ENCODE measurements at regions not wholly inside any gene's neighbourhood (a gene's known extent, or its start where the extent isn't known, plus 50 kb on each side); places are given as distances from the start of the nearest gene placed in this dataset.
"Not testable (repeated sequence)": the region's sequence is repeated elsewhere in the genome, so short reads cannot be mapped to it uniquely, and the experiment has no call there.

- no peak for DNase-seq
Observed at GRCh38 chr6:76839505-76839904, 623.8 kb downstream of the HTR1B start.

GRCh38 chr6:76837564-76837963, 625.7 kb downstream of the HTR1B start:
- DNase-seq: no peak

- DNase-seq: no peak
Observed at GRCh38 chr6:76835695-76836094, 627.6 kb downstream of the HTR1B start.

GRCh38 chr6:76835293-76835692, 628.0 kb downstream of the HTR1B start:
- no peak for DNase-seq

DNA sequence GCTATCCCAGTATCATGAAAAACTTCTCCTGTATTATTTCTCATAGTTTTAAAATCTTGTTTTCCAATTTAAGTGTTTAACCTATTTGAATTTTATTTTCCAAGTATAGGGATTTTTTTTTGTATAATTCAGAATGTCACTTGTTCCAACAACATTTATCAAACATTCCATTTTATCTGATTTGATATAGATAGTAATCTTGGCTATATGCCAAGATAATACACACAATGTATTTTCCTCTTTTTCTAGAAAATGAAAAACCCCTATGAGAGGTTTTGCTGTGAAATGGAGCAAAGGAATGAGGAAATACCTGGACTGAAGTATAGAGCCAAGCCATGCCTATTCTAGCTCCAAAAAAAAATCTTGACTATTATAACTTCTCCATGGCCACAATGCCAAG, 628.9 kb downstream of the HTR1B start:
- no peak for DNase-seq

DNA sequence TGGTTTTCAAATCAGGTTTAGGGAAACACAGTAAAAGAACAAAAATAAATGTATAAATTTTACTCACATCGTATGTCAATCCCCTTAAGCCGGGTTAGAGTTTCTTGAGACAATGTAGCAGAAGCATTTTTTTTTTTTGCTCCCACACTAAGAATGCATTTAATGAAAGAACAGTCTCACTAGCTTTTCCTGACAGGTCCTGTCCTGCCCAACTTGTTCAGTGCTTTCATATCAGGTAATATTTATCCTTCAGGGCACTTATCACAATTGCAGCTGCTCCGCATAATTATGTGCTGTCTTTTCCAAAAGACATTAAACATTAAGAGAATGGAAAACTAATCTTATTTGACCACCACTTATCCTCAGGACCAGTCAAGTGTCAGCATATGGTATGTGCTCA, 632.0 kb downstream of the HTR1B start:
- peak; percentile 30 for DNase-seq

DNA sequence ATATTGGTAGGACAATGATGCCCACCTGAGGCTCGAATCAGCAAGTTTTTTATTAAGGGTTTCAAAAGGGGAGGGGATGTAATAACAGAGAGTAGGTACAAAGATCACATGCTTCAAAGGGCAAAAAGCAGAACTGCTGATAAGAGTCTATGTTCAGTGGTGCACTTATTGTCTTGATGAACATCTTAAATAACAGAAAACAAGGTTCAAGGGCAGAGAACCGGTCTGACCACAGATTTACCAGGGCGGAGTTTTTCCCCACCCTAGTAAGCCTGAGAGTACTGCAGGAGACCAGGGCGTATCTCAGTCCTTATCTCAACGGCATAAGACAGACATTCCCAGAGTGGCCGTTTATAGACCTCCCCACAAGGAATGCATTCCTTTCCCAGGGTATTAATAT, 639.7 kb downstream of the HTR1B start:
- not testable (repeated sequence) for DNase-seq

GRCh38 chr6:76818451-76818850, 644.8 kb downstream of the HTR1B start:
- DNase-seq: no peak

DNA sequence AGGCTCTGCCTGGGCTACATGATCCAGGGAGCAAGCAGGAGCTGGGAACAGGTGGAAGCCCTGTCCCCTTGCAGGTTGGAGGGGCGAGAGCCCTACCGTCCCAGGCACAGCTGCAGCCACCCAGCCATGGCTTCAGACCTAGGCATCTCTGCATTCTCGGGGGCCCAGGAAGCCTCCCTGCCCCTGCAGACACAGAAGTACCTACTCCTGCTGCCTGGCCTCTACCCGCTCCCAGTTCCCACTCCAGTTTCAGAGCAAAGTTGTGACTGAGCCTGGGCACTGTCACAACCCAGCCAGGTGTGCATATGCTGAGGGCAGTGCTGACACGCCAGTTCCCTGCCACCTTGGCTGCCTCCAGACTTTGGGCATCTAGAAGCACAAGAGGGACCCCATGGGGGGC, 645.9 kb downstream of the HTR1B start:
- DNase-seq: no peak

GRCh38 chr6:76814496-76815458, 648.5 kb downstream of the HTR1B start:
- no peak for DNase-seq

DNA sequence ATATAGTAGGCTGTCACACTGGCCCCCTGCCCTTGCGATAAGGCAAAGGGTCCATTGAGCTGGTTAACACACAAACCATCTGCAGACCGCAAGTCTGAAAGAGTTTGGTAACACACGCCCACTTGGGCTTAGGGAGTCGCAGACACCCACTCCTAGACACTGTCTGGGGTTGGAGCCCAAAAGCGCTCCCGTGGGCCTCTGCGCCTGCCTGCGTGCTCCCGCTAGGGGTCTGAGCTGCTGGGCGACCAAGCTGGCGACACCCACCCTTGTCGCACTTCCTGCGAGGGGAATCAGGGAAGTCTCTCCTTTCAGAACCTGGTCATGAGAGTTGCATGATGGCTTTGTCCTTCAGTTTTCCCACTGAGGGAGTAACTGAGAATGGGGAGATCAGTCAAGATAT, 653.0 kb downstream of the HTR1B start:
- no peak for DNase-seq

GRCh38 chr6:76803038-76803580, 660.2 kb downstream of the HTR1B start:
- DNase-seq: no peak

GRCh38 chr6:76792394-76792793, 670.9 kb downstream of the HTR1B start:
- no peak for DNase-seq

DNA sequence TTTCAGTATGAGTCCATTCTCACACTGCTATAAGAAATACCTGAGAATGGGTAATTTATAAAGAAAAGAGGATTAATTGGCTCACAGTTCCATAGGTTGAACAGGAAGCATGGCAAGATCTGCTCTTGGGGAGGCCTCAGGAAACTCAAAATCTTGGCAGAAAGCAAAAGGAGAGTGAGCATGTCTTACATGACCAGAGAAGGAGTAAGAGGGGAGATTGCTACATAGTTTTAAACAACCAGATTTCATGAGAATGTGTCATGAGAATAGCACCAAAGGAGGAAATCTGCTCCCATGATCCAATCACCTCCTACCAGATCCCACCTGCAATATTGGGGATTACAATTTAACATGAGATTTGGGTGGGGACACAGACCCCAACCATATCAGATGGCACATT, 672.4 kb downstream of the HTR1B start:
- DNase-seq: no peak

DNA sequence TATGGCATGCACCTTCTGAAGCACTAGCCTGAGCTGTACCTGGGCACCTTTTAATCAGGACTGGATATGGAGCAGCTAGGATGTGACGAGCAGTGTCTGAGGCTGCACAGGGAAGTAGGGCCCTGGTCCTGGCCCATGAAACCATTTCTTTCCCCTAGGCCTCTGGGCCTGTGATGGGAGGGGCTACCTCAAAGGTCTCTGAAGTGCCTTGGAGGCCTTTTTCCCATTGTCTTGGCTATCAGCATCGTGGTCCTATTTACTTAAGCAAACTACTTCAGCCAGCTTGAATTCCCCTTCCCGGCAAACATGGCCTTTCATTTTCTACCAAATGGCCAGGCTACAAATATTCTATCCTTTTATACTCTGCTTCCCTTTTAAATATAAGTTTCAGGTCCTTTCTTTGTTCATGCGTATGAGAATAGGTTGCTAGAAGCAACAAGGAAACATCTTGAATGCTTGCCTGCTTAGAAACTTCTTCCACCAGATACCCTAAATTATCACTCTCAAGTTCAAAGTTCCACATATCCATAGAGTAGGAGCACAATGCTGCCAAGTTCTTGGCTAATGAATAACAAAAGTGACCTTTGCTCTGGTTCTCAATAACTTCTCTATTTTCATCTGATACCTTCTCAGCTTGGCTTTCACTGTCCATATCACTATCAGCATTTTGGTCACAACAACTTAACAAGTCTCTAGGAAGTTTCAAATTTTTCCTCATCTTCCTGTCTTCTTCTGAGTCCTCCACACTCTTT, 673.1 kb downstream of the HTR1B start:
- DNase-seq: no peak

GRCh38 chr6:76789580-76789979, 673.7 kb downstream of the HTR1B start:
- no peak for DNase-seq

GRCh38 chr6:76788155-76788554, 675.1 kb downstream of the HTR1B start:
- no peak for DNase-seq

GRCh38 chr6:76779068-76779467, 684.2 kb downstream of the HTR1B start:
- DNase-seq: no peak

- no peak for DNase-seq
Observed at GRCh38 chr6:76776876-76777275, 686.4 kb downstream of the HTR1B start.

DNA sequence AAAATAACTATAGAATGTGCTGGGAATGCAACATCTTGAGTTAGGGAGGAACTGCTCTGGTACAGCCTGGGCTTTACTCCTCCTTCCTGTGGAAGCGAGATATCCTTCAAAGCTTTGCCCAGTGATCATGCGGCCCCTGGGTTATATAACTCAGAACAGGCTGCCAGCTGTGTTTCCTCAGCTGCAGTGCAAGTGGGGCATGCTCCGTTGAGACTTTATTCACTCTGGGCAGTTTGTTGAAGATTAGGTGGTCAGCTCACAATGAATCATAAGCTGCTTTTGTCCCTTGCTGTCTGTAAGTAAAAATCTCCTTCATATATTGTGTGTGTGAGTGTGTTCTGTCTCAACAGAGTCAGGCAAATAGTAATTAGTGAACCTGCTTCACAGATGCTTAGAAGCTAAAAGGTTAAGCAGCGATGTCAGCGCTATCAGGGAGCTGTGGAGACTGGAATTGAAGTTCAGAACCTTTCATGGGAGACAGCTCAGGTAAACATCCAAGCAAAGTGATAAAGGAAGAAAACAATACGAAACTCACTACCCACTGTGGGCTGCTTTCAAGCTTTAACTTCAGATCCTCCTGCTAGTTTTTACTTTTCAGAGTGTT, 688.4 kb downstream of the HTR1B start:
- DNase-seq: no peak

GRCh38 chr6:76772951-76773350, 690.3 kb downstream of the HTR1B start:
- no peak for DNase-seq

GRCh38 chr6:76771059-76771634, 692.1 kb downstream of the HTR1B start:
- DNase-seq: no peak

DNA sequence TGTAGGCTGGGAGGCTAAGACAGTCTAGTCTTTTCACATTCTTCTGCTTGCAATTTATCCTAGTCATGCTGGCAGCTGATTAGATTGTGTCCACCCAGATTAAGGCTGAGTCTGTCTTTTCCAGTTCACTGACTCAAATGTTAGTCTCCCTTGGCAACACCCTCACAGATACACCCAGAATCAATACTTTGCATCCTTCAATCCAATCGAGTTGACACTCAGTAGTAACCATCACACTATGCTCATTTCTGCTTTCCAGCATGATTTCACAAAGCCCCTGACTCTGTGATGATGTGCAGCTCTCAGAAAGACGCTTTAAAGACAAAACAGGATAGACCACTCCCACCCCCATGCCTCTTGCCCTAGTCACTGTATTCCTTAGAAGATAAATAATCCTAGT, 693.0 kb downstream of the HTR1B start:
- no peak for DNase-seq

Data from NCI-H1105 treated with DMSO at 0.1 percent for 48 hours (cell line).